ELR (cell line): ENCODE measurements at regions not wholly inside any gene's neighbourhood (a gene's known extent, or its start where the extent isn't known, plus 50 kb on each side); places are given as distances from the start of the nearest gene placed in this dataset.
"Not testable (repeated sequence)": the region's sequence is repeated elsewhere in the genome, so short reads cannot be mapped to it uniquely, and the experiment has no call there.

Experiments
- DNase-seq: peaks from one replicate; pipeline ENCODE4 v3.0.0-alpha.2; 2015; ENCODE audit warnings: low read depth

- no peak for DNase-seq
These were observed 524.1 kb downstream of the GLRX3 start for GRCh38 chr10:130660266-130660665.

- no peak for DNase-seq
These were observed 525.2 kb downstream of the GLRX3 start for GRCh38 chr10:130661419-130661818.

GRCh38 chr10:130662775-130663174 is 526.6 kb downstream of the GLRX3 start:
- no peak for DNase-seq

GRCh38 chr10:130664526-130664925 is 528.3 kb downstream of the GLRX3 start:
- DNase-seq = no peak

- no peak for DNase-seq
These were observed 530.0 kb downstream of the GLRX3 start for GRCh38 chr10:130666215-130666614.

GRCh38 chr10:130686689-130687300 is 550.6 kb downstream of the GLRX3 start:
- no peak for DNase-seq

GRCh38 chr10:130687566-130687965 is 551.4 kb downstream of the GLRX3 start:
- no peak for DNase-seq

GRCh38 chr10:130689743-130690626 is 553.8 kb downstream of the GLRX3 start:
- DNase-seq = no peak

GRCh38 chr10:130691776-130692175 is 555.6 kb downstream of the GLRX3 start:
- no peak for DNase-seq

GRCh38 chr10:130696870-130697269 is 560.7 kb downstream of the GLRX3 start:
- no peak for DNase-seq

- no peak for DNase-seq
These were observed 571.3 kb downstream of the GLRX3 start for GRCh38 chr10:130707389-130707979.

- DNase-seq = no peak
These were observed 572.4 kb downstream of the GLRX3 start for GRCh38 chr10:130708465-130709070.

- DNase-seq = no peak
These were observed 573.2 kb downstream of the GLRX3 start for GRCh38 chr10:130709415-130709814.

GRCh38 chr10:130711072-130711471 is 574.9 kb downstream of the GLRX3 start:
- no peak for DNase-seq

- no peak for DNase-seq
These were observed 576.9 kb downstream of the GLRX3 start for GRCh38 chr10:130713135-130713534.

GRCh38 chr10:130713731-130714130 is 577.5 kb downstream of the GLRX3 start:
- DNase-seq = no peak

GRCh38 chr10:130714742-130715467 is 578.7 kb downstream of the GLRX3 start:
- no peak for DNase-seq

GRCh38 chr10:130715686-130716670 is 579.8 kb downstream of the GLRX3 start:
- DNase-seq = no peak

GRCh38 chr10:130717083-130717482 is 580.9 kb downstream of the GLRX3 start:
- DNase-seq = no peak

GRCh38 chr10:130718744-130719447 is 582.7 kb downstream of the GLRX3 start:
- not testable (repeated sequence) for DNase-seq
